Liver (tissue), 8 donors: ENCODE measurements at regions not wholly inside any gene's neighbourhood (a gene's known extent, or its start where the extent isn't known, plus 50 kb on each side); places are given as distances from the start of the nearest gene placed in this dataset.

ENCODE experiments used
- DNase-seq: peaks from one replicate; pipeline ENCODE4 v3.0.0-alpha.2; 2017; ENCODE audit warnings: low spot score
- H3K27ac ChIP-seq, 2 donors: one replicate each; pipeline ENCODE4 v1.7.0; 2013; ENCODE audit warnings: inconsistent platforms in 2 of 2, low read length in 2 of 2, control low read depth in 1 of 2, low read depth in 1 of 2, mild to moderate bottlenecking in 1 of 2
- H3K27me3 ChIP-seq, 4 donors: one replicate each; pipeline versions ENCODE4 v1.6.1 to v1.7.0; 2013; ENCODE audit warnings: low read length in 3 of 4, inconsistent platforms in 1 of 4, mild to moderate bottlenecking in 1 of 4, moderate library complexity in 1 of 4; ENCODE audit not compliant: control insufficient read depth in 4 of 4, insufficient read depth in 4 of 4
- H3K36me3 ChIP-seq, 4 donors: one replicate each; pipeline versions ENCODE4 v1.6.1 to v1.7.0; 2013; ENCODE audit warnings: low read length in 3 of 4, mild to moderate bottlenecking in 3 of 4, low read depth in 1 of 4, moderate library complexity in 1 of 4; ENCODE audit not compliant: control insufficient read depth in 4 of 4, insufficient read depth in 3 of 4
- H3K4me1 ChIP-seq, 4 donors: one replicate each; pipeline versions ENCODE4 v1.6.1 to v1.7.0; 2013; ENCODE audit warnings: low read length in 3 of 4, mild to moderate bottlenecking in 3 of 4, moderate library complexity in 1 of 4; ENCODE audit not compliant: control insufficient read depth in 4 of 4, insufficient read depth in 4 of 4
- H3K4me3 ChIP-seq, 3 donors: one replicate each; pipeline versions ENCODE4 v1.6.1 to v1.7.0; 2013; ENCODE audit warnings: low read length in 3 of 3, control low read depth in 1 of 3, low read depth in 1 of 3, mild to moderate bottlenecking in 1 of 3
- H3K9ac ChIP-seq, 2 donors: one replicate each; pipeline ENCODE4 v1.7.0; 2013; ENCODE audit warnings: low read length in 2 of 2, mild to moderate bottlenecking in 2 of 2, moderate library complexity in 2 of 2, control low read depth in 1 of 2, low read depth in 1 of 2
- H3K9me3 ChIP-seq, 4 donors: one replicate each; pipeline versions ENCODE4 v1.6.1 to v1.7.0; 2013; ENCODE audit warnings: low read length in 3 of 4; ENCODE audit not compliant: control insufficient read depth in 4 of 4
- CTCF ChIP-seq: fragments of 150-350 bp; IDR thresholded peaks from 2 replicates; pipeline ENCODE4 v1.5.1; 2017; ENCODE audit warnings: improper control_type of control experiment, low read depth, low read length; ENCODE audit not compliant: missing input control
- EGR1 ChIP-seq, 2 donors: IDR thresholded peaks; 2 replicates each; pipeline ENCODE4 v1.6.1; 2016 to 2018; ENCODE audit warnings: antibody characterized with exemption in 2 of 2, low read depth in 2 of 2
- FOXA1 ChIP-seq: IDR thresholded peaks from 2 replicates; pipeline ENCODE4 v1.6.1; 2016; ENCODE audit warnings: antibody characterized with exemption
- FOXA2 ChIP-seq: IDR thresholded peaks from 2 replicates; pipeline ENCODE4 v1.6.1; 2016; ENCODE audit warnings: antibody characterized with exemption
- GABPA ChIP-seq, 2 donors: IDR thresholded peaks in 1 of 2; conservative IDR thresholded peaks in 1 of 2; 2 replicates each; pipeline ENCODE4 v1.6.1; 2016; ENCODE audit warnings: antibody characterized with exemption in 2 of 2, mild to moderate bottlenecking in 1 of 2, moderate library complexity in 1 of 2
- HNF4A ChIP-seq, 2 donors: conservative IDR thresholded peaks; 2 replicates each; pipeline ENCODE4 v1.6.1; 2016; ENCODE audit warnings: antibody characterized with exemption in 2 of 2, mild to moderate bottlenecking in 2 of 2
- HNF4G ChIP-seq: IDR thresholded peaks from 2 replicates; pipeline ENCODE4 v1.6.1; 2016; ENCODE audit warnings: antibody characterized with exemption
- JUND ChIP-seq, 2 donors: IDR thresholded peaks; 2 replicates each; pipeline ENCODE4 v1.6.1; 2016; ENCODE audit warnings: antibody characterized with exemption in 2 of 2
- NR2F2 ChIP-seq: IDR thresholded peaks from 2 replicates; pipeline ENCODE4 v1.6.1; 2016; ENCODE audit warnings: antibody characterized with exemption
- RAD21 ChIP-seq, 2 donors: IDR thresholded peaks; 2 replicates each; pipeline ENCODE4 v1.6.1; 2016; ENCODE audit warnings: antibody characterized with exemption in 2 of 2, mild to moderate bottlenecking in 2 of 2
- REST ChIP-seq: IDR thresholded peaks from 2 replicates; pipeline ENCODE4 v1.6.1; 2016; ENCODE audit warnings: antibody characterized with exemption, mild to moderate bottlenecking
- RXRA ChIP-seq, 2 donors: IDR thresholded peaks; 2 replicates each; pipeline ENCODE4 v1.6.1; 2017 to 2018; ENCODE audit warnings: antibody characterized with exemption in 2 of 2, mild to moderate bottlenecking in 1 of 2
- SP1 ChIP-seq: IDR thresholded peaks from 2 replicates; pipeline ENCODE4 v1.6.1; 2018; ENCODE audit warnings: antibody characterized with exemption, mild to moderate bottlenecking
- TAF1 ChIP-seq: conservative IDR thresholded peaks from 2 replicates; pipeline ENCODE4 v1.6.1; 2016; ENCODE audit warnings: antibody characterized with exemption, mild to moderate bottlenecking
- YY1 ChIP-seq: IDR thresholded peaks from 2 replicates; pipeline ENCODE4 v1.6.1; 2016; ENCODE audit warnings: antibody characterized with exemption, mild to moderate bottlenecking
- WGBS: extraction: QIAGEN DNeasy Blood & Tissue Kit; methylation state at CpG from one replicate; pipeline ENCODE4 v1.1.7; 2013; 5-methylcytosine and 5-hydroxymethylcytosine counted together
- TF ChIP-seq, protein P1 (sequence below): IDR thresholded peaks from 2 replicates; pipeline ENCODE4 v1.6.1; 2016; ENCODE audit warnings: antibody characterized with exemption
- TF ChIP-seq, protein P2 (sequence below): IDR thresholded peaks from 2 replicates; pipeline ENCODE4 v1.6.1; 2016; ENCODE audit warnings: antibody characterized with exemption
- TF ChIP-seq, protein P3 (sequence below): IDR thresholded peaks from 2 replicates; pipeline ENCODE4 v1.6.1; 2016; ENCODE audit warnings: antibody characterized with exemption
- donor health status: healthy.
- donor health status: healthy.
- donor health status: healthy.
- donor health status: healthy.
- donor health status: healthy.

DNA sequence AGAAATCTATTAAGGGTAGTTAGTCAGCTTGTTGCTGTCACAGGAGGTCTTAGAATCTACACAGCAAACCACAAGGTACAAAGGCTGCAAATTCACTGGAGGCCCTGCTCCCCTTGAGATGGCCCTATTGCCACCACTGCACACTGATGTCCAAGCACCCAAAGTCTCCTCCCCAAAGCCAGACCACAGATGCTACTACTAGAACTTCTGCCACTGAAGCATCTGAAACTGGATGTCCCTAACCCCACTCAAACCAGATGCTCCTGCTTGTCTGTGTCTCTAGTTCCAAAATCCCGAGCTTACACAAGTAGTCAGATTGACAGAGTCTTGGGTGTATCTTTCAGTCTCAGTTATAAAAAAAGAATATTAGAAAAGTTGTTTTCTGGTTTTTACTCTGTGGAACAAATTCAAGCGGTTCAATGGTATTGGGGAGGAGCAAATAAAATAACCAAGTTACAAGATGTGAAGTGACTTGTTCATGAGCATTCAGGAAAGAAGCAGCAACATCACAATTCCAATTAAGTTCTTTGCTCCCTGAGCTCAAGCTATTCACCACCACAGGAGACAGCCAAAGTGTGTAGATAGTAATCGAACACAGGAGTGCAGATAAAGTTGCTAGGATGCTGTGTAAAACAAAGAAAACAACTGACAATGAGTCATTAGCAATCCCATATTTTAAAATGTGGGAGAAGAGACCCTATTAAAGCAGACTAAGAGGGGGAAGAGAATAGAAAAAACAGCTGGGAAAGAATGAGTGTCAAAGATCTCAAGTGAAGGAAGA, 352.3 kb downstream of the PDGFC start:
- TF ChIP-seq, protein P1, sequence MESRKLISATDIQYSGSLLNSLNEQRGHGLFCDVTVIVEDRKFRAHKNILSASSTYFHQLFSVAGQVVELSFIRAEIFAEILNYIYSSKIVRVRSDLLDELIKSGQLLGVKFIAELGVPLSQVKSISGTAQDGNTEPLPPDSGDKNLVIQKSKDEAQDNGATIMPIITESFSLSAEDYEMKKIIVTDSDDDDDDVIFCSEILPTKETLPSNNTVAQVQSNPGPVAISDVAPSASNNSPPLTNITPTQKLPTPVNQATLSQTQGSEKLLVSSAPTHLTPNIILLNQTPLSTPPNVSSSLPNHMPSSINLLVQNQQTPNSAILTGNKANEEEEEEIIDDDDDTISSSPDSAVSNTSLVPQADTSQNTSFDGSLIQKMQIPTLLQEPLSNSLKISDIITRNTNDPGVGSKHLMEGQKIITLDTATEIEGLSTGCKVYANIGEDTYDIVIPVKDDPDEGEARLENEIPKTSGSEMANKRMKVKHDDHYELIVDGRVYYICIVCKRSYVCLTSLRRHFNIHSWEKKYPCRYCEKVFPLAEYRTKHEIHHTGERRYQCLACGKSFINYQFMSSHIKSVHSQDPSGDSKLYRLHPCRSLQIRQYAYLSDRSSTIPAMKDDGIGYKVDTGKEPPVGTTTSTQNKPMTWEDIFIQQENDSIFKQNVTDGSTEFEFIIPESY: no peak
- TF ChIP-seq GABPA (IDR thresholded peaks at IDR 0.05 in 1 of 2, conservative IDR thresholded peaks at IDR 0.05 in 1 of 2) (no peak), YY1 (no peak), JUND (IDR thresholded peaks at IDR 0.05) (no peak), HNF4G (no peak), REST (no peak), NR2F2 (no peak), TAF1 (no peak), HNF4A (conservative IDR thresholded peaks at IDR 0.05) (no peak), FOXA1 (no peak), EGR1 (IDR thresholded peaks at IDR 0.05; ENCODE audit: low read depth in 2 of 2) (no peak), FOXA2 (no peak), RAD21 (IDR thresholded peaks at IDR 0.05) (no peak), SP1 (no peak)
- TF ChIP-seq, protein P2, sequence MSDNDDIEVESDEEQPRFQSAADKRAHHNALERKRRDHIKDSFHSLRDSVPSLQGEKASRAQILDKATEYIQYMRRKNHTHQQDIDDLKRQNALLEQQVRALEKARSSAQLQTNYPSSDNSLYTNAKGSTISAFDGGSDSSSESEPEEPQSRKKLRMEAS: no peak
- TF ChIP-seq, protein P3, sequence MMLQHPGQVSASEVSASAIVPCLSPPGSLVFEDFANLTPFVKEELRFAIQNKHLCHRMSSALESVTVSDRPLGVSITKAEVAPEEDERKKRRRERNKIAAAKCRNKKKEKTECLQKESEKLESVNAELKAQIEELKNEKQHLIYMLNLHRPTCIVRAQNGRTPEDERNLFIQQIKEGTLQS: no peak
- Histone ChIP-seq H3K27ac (no peak overlapping the region), H3K4me1 (no peaks in the 10 kb centered on the region), H3K27me3 (peaks cover 0 to 3% (median 0%) of the 10 kb centered on the region in 4 donors), H3K9me3 (no peaks in the 10 kb centered on the region), H3K4me3 (no peak overlapping the region), H3K9ac (no peak overlapping the region), H3K36me3 (no peaks in the 10 kb centered on the region)
- 56% methylated on average over 3 of the region's 3 CpGs for WGBS
- no peak for DNase-seq

DNA sequence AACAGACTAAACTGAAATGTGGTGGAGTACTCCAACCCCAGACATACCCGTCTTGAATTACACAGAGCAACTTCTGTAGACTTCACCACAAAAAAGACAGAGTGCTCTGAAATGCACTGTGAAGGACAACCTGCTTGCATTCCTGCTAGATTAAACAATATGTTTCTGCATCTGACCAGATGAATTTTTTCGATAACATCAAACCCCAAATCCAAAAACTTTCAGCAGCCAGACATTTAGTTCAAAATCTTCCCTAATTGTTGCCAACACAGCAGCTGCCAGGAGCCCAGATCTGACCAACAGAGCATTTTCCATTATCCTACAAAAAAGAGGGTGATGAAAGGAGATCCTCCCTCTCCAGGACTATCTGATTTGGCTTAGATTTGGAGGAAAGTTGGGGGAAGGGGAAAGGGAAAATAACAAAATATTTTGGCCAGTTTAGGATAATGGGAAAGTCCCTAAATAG, 356.5 kb downstream of the PDGFC start:
- 56% methylated on average over 2 of the region's 2 CpGs for WGBS
- no peaks in the 10 kb centered on the region for H3K36me3 ChIP-seq
- no peaks in the 10 kb centered on the region for H3K4me1 ChIP-seq
- TF ChIP-seq, protein P3: no peak
- TF ChIP-seq GABPA (IDR thresholded peaks at IDR 0.05 in 1 of 2, conservative IDR thresholded peaks at IDR 0.05 in 1 of 2) (no peak), JUND (IDR thresholded peaks at IDR 0.05) (no peak), REST (no peak), CTCF (no peak), RXRA (IDR thresholded peaks at IDR 0.05) (no peak), FOXA2 (no peak)
- TF ChIP-seq, protein P2: no peak
- H3K9me3 ChIP-seq: no peaks in the 10 kb centered on the region
- no peaks in the 10 kb centered on the region for H3K27me3 ChIP-seq
- no peak overlapping the region for H3K9ac ChIP-seq
- DNase-seq: no peak
- H3K4me3 ChIP-seq: no peak overlapping the region
- H3K27ac ChIP-seq: no peak overlapping the region
